ENCODE measurements at regions not wholly inside any gene's neighbourhood (a gene's known extent, or its start where the extent isn't known, plus 50 kb on each side); places are given as distances from the start of the nearest gene placed in this dataset.

DNA sequence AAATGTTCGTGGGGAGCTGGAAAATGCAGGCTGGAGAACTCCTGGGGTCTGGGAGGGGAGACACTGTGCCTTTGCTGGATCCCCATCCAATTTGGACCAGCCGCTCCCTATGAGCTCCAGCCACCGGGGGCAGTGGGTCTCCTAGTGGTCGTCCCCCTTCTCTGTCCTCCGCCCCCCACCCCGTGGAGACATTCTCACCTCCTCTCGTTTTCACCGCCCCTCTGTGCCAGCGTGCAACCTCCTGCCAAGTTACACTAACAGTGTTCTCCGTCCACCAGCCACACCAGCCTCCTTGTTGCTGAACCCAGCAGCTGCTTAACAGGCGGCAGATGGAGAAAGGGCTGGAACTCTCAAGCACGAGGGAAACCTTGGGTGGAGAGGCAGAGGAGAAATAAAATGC lies 67.4 kb upstream of the SOX9 start:
- Histone ChIP-seq H3K9me3 (ENCODE audit: control insufficient read depth, low read depth, low read length) (no peaks in the 10 kb centered on the region), H3K27ac (ENCODE audit: control insufficient read depth, insufficient read depth, low read length) (no peak overlapping the region), H3K4me3 (ENCODE audit: control insufficient read depth in 2 of 3, extremely low read depth in 1 of 3, insufficient read depth in 2 of 3, low read depth in 1 of 3, low read length in 3 of 3) (no peak overlapping the region), H4K20me1 (ENCODE audit: control insufficient read depth, extremely low read depth, insufficient read depth, low read length) (no peaks in the 10 kb centered on the region), H3K4me1 (ENCODE audit: control insufficient read depth, extremely low read depth, insufficient read depth, low read length) (no peaks in the 10 kb centered on the region), H3K4me2 (ENCODE audit: control insufficient read depth, extremely low read depth, insufficient read depth, low read depth, low read length) (no peak overlapping the region), H3K79me2 (ENCODE audit: control insufficient read depth, insufficient read depth, low read length) (no peaks in the 10 kb centered on the region), H2AFZ (ENCODE audit: control insufficient read depth, low read length) (no peak overlapping the region), H3K9ac (ENCODE audit: control insufficient read depth, extremely low read depth, insufficient read depth, low read length) (no peak overlapping the region), H3K9me1 (ENCODE audit: control insufficient read depth, extremely low read depth, insufficient read depth, low read length) (no peaks in the 10 kb centered on the region), H3K36me3 (ENCODE audit: control insufficient read depth in 2 of 2, extremely low read depth in 1 of 2, insufficient read depth in 2 of 2, low read length in 2 of 2) (no peaks in the 10 kb centered on the region), H3K27me3 (ENCODE audit: control insufficient read depth, extremely low read depth, insufficient read depth, low read length) (no peaks in the 10 kb centered on the region)
- DNase-seq (ENCODE audit: low read depth, low spot score) (no peak), FAIRE-seq (no peak)
- TF ChIP-seq, protein P1, sequence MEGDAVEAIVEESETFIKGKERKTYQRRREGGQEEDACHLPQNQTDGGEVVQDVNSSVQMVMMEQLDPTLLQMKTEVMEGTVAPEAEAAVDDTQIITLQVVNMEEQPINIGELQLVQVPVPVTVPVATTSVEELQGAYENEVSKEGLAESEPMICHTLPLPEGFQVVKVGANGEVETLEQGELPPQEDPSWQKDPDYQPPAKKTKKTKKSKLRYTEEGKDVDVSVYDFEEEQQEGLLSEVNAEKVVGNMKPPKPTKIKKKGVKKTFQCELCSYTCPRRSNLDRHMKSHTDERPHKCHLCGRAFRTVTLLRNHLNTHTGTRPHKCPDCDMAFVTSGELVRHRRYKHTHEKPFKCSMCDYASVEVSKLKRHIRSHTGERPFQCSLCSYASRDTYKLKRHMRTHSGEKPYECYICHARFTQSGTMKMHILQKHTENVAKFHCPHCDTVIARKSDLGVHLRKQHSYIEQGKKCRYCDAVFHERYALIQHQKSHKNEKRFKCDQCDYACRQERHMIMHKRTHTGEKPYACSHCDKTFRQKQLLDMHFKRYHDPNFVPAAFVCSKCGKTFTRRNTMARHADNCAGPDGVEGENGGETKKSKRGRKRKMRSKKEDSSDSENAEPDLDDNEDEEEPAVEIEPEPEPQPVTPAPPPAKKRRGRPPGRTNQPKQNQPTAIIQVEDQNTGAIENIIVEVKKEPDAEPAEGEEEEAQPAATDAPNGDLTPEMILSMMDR (optimal IDR thresholded peaks at IDR 0.05 in 1 of 3, IDR thresholded peaks at IDR 0.05 in 1 of 3, conservative IDR thresholded peaks at IDR 0.05 in 1 of 3; ENCODE audit: extremely low read depth in 1 of 3, insufficient read depth in 2 of 3, low read length in 3 of 3) = no peak
- no peak for TF ChIP-seq EZH2 (IDR thresholded peaks at IDR 0.05; ENCODE audit: low read length)
- dilution Hi-C loops (cut with MboI; ENCODE audit: extremely low pct_ligation_motif_present, low sequenced_read_pairs) = no loop called here

DNA sequence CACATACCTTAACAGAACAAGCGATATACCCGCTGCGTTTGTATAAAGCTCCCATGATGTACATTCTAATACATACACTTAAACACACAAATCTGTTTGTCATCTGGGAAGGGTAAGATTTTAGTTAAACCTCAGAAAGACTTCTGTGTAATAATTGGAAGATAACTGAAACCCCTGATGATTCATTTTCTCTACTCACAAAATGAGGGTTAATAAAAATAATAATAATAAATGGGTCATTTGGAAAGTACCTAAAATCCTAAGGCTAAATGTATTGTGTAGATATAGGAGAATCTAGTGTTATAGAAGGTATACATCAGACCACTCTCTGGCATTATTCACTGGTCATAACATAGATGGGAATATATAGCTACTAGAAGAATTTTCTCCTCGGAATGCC lies 64.7 kb upstream of the SOX9 start:
- Histone ChIP-seq H3K79me2 (ENCODE audit: control insufficient read depth, insufficient read depth, low read length) (no peaks in the 10 kb centered on the region), H3K9me3 (ENCODE audit: control insufficient read depth, low read depth, low read length) (no peaks in the 10 kb centered on the region), H3K9me1 (ENCODE audit: control insufficient read depth, extremely low read depth, insufficient read depth, low read length) (no peaks in the 10 kb centered on the region), H3K27me3 (ENCODE audit: control insufficient read depth, extremely low read depth, insufficient read depth, low read length) (no peaks in the 10 kb centered on the region), H3K4me2 (ENCODE audit: control insufficient read depth, extremely low read depth, insufficient read depth, low read depth, low read length) (no peak overlapping the region), H3K36me3 (ENCODE audit: control insufficient read depth in 2 of 2, extremely low read depth in 1 of 2, insufficient read depth in 2 of 2, low read length in 2 of 2) (no peaks in the 10 kb centered on the region), H3K4me3 (ENCODE audit: control insufficient read depth in 2 of 3, extremely low read depth in 1 of 3, insufficient read depth in 2 of 3, low read depth in 1 of 3, low read length in 3 of 3) (no peak overlapping the region), H3K4me1 (ENCODE audit: control insufficient read depth, extremely low read depth, insufficient read depth, low read length) (no peaks in the 10 kb centered on the region), H3K9ac (ENCODE audit: control insufficient read depth, extremely low read depth, insufficient read depth, low read length) (no peak overlapping the region), H3K27ac (ENCODE audit: control insufficient read depth, insufficient read depth, low read length) (no peak overlapping the region), H4K20me1 (ENCODE audit: control insufficient read depth, extremely low read depth, insufficient read depth, low read length) (no peaks in the 10 kb centered on the region), H2AFZ (ENCODE audit: control insufficient read depth, low read length) (no peak overlapping the region)
- TF ChIP-seq EZH2 (IDR thresholded peaks at IDR 0.05; ENCODE audit: low read length) = no peak
- TF ChIP-seq, protein P1 (optimal IDR thresholded peaks at IDR 0.05 in 1 of 3, IDR thresholded peaks at IDR 0.05 in 1 of 3, conservative IDR thresholded peaks at IDR 0.05 in 1 of 3; ENCODE audit: extremely low read depth in 1 of 3, insufficient read depth in 2 of 3, low read length in 3 of 3) = no peak
- dilution Hi-C loops (cut with MboI; ENCODE audit: extremely low pct_ligation_motif_present, low sequenced_read_pairs) = no loop called here
- FAIRE-seq (no peak), DNase-seq (ENCODE audit: low read depth, low spot score) (no peak)

Measured in keratinocyte (primary cell).